OCI-M1 (cell line): ENCODE measurements at regions not wholly inside any gene's neighbourhood (a gene's known extent, or its start where the extent isn't known, plus 50 kb on each side); places are given as distances from the start of the nearest gene placed in this dataset.
"Not testable (repeated sequence)": the region's sequence is repeated elsewhere in the genome, so short reads cannot be mapped to it uniquely, and the experiment has no call there.

ENCODE experiments used
- DNase-seq: peaks from one replicate; lab custom pipeline; 2025; lab: John Stamatoyannopoulos, UW

- no peak for DNase-seq
Measured at GRCh38 chr5:60546207-60546606, 153.8 kb downstream of the DEPDC1B start.

- no peak for DNase-seq
Measured at GRCh38 chr5:60545551-60545950, 154.4 kb downstream of the DEPDC1B start.

DNA sequence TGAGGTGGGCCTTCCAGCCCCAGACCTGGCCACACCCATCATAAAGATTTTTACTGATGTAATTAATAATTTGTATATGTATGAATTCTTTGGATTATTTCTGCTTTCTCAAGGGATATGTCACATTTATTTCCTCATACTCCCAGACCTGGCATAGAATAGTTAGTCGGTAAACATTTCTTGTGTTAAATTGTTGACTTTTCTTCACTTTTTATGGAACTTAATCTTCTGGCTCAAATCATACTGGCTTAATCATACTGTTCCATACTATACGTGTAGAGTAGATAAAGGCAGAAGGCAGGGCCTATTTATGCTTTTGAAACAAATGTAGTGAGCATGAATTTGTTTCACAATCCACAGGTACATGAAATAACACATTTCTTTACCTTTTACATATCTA is 155.8 kb downstream of the DEPDC1B start:
- no peak for DNase-seq

- peak; percentile 92 for DNase-seq
Measured at GRCh38 chr5:60541980-60542379, 158.0 kb downstream of the DEPDC1B start.

- DNase-seq, result peak; percentile 70
Measured at GRCh38 chr5:60540856-60541805, 158.8 kb downstream of the DEPDC1B start.

DNA sequence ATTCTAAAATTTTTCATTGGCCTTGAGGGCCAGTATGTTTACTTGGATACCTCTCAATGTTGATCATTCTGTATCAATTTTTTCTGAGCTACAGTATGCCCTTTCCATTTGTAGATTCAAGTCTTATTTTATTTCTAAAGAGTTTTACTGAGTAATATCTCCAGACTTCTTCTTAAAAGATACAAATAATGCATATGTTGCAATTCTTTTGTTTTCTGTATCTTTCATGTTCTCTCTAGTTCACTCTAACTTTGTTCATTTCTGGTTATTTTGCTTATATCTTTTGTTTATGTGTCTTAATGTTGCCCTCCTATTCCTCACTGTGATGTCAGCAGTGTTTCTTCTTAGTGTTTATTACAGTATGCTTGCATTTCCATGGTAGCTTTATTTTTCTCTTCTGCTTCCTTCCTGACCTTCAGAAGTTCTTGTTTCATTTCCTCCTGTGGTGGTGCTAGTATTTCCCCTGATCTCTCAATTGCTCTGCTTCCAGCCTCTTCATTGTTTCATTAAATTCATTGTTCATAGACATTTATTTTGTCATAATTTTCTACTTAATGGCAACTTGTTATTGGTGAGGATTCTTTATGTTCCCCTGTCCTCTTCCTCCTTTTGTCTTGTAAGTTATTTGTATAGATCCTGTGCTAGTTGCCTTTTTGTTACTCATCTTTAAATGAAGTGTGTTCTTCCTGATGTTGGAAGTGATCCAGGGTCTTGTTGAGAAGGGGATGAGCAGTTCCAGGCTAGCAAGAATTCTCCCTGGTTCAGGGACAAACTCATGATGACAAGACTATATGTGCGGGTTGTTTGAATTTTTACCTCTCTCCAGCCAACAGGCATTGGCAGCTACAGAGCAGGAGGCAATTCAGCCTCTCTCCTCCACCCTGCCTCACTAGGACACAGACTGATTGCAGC is 160.8 kb downstream of the DEPDC1B start:
- peak; percentile 16 for DNase-seq

- no peak for DNase-seq
Measured at GRCh38 chr5:60538426-60538825, 161.5 kb downstream of the DEPDC1B start.

- no peak for DNase-seq
Measured at GRCh38 chr5:60535951-60536350, 164.0 kb downstream of the DEPDC1B start.

- DNase-seq, result no peak
Measured at GRCh38 chr5:60535198-60535597, 164.8 kb downstream of the DEPDC1B start.

DNA sequence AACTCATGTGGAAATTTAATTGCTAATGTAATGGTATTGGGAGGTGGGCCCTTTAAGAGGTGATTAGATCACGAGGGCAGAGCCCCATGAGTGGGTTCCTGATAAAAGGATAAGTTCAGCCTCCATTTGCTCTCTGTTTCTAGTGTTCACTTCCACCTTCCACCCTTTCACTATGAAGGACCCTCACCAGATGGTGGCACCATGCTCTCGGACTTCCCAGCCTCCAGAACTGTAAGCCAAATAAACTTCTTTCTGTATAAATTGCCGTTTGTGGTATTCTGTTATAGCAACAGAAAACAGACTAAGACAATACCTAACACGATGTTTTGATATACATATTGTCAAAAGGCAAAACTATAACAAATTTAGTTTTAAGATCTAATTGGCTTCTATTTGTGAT is 166.2 kb downstream of the DEPDC1B start:
- no peak for DNase-seq

- not testable (repeated sequence) for DNase-seq
Measured at GRCh38 chr5:60532796-60533195, 167.2 kb downstream of the DEPDC1B start.

DNA sequence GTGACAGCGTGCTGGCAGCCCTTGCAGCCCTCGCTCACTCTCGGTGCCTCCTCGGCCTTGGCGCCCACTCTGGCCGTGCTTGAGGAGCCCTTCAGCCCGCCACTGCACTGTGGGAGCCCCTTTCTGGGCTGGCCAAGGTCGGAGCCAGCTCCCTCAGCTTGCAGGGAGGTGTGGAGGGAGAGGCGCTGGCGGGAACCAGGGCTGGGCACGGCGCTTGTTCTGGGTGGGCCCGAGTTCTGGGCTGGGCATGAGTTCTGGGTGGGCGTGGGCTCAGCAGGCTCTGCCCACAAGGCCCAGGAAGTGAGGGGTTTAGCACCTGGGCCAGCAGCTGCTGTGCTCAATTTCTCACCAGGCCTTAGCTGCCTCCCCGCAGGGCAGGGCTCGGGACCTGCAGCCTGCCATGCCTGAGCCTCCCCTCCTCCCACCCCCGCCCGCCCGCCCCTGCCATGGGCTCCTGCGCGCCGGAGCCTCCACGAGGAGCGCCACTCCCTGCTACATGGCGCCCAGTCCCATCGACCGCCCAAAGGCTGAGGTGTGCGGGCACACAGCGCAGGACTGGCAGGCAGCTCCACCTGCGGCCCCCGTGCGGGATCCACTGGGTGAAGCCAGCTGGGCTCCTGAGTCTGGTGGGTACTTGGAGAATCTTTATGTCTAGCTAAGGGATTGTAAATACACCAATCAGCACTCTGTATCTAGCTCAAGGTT is 169.7 kb downstream of the DEPDC1B start:
- DNase-seq, result not testable (repeated sequence)

- no peak for DNase-seq
Measured at GRCh38 chr5:60529001-60529400, 171.0 kb downstream of the DEPDC1B start.

DNA sequence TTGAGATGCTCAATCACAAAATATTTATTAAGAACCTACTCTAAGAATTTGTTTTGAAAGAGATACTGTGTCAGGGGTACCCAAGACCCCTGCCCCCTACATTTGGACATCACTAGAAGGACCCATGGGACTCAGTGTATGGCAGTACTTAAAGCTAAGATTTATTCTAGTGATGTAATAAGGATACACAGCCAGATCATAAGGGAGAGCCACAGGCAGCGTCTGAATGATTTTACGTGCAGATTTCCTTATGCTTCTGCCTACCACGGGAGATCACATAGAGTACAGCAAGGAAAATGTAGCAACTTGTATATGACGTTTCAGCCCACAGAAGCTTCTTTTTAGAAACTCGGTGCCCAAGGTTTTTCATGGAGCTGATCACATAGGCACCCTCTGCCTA is 172.9 kb downstream of the DEPDC1B start:
- no peak for DNase-seq

- DNase-seq, result no peak
Measured at GRCh38 chr5:60526336-60526875, 173.6 kb downstream of the DEPDC1B start.

GRCh38 chr5:60522292-60522905 is 177.6 kb downstream of the DEPDC1B start:
- no peak for DNase-seq

GRCh38 chr5:60521376-60522291 is 178.3 kb downstream of the DEPDC1B start:
- DNase-seq, result peak; percentile 67

DNA sequence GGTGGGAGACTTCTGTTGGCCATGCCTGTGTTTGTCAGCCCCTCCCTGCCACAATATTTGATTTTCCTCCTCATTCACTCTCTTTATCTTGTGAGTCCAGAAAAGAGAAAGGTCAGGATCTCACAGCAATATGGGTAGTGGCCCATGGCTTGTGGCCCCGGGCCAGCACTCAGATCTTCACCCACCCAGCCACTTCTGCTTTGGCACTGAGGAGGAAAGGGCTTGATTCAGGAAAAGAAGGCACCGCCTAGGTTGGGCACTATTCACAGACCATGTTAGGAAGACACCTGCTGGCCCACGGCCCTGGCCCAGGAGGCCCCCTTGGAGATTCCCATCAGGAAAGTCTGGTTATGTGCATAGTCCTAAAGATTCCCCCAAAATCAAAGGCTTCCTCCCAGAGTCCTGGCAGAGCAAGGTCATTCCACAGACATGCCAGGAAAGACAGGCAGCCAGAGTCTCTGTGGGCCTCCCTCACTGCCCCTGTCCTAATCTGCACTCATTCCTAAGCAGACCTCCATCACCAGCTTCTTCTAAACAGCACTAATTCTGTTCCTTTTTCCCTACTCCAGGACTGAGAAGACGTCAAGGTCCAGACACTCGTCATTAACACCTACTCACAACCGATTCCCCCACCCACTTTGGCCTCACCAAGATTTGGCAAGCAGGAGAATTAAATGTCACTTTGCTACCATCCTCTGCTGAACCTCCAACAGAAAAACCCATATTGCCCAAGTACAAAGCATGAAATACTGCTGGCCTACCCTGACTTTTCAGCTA is 179.3 kb downstream of the DEPDC1B start:
- peak; percentile 3 for DNase-seq

GRCh38 chr5:60519372-60519771 is 180.6 kb downstream of the DEPDC1B start:
- no peak for DNase-seq
